DND-41 (cell line): ENCODE measurements at regions not wholly inside any gene's neighbourhood (a gene's known extent, or its start where the extent isn't known, plus 50 kb on each side); places are given as distances from the start of the nearest gene placed in this dataset.

Source experiments
- ATAC-seq: fragments of 200-7000 bp; cut with Tn5 transposase; 3 replicates; pipeline ENCODE4 v1.9.1; 2021; ENCODE audit warnings: low read depth; ENCODE audit not compliant: insufficient read depth
- DNase-seq: peaks from one replicate; pipeline ENCODE4 v3.0.0-alpha.2; 2020
- H2AFZ ChIP-seq: 2 replicates; pipeline ENCODE4 v1.6.0; 2012; ENCODE audit warnings: low read depth, low read length
- H3K27ac ChIP-seq: 2 replicates; pipeline ENCODE4 v1.5.1; 2012; ENCODE audit warnings: low read length, inconsistent platforms
- H3K27me3 ChIP-seq: fragments of 200-600 bp; sonication (generic); 2 replicates; pipeline ENCODE4 v1.6.0; 2012; ENCODE audit warnings: low read length, mild to moderate bottlenecking, inconsistent platforms; ENCODE audit not compliant: insufficient read depth, poor library complexity
- H3K36me3 ChIP-seq: 2 replicates; pipeline ENCODE4 v1.5.1; 2012; ENCODE audit warnings: low read length, inconsistent platforms; ENCODE audit not compliant: insufficient read depth
- H3K4me1 ChIP-seq: 2 replicates; pipeline ENCODE4 v1.5.1; 2012; ENCODE audit warnings: mild to moderate bottlenecking, low read length; ENCODE audit not compliant: insufficient read depth
- H3K4me2 ChIP-seq: 2 replicates; pipeline ENCODE4 v1.6.0; 2012; ENCODE audit warnings: mild to moderate bottlenecking, moderate library complexity, low read length, inconsistent platforms; ENCODE audit not compliant: insufficient read depth
- H3K4me3 ChIP-seq, 2 experiments: fragments of 200-600 bp in 1 of 2; shearing (Covaris generic) in 1 of 2; 2 replicates each; pipeline ENCODE4 v1.5.1; 2012 to 2016; ENCODE audit warnings: inconsistent platforms in 2 of 2, low read length in 2 of 2, mild to moderate bottlenecking in 2 of 2, low read depth in 1 of 2, moderate library complexity in 1 of 2
- H3K79me2 ChIP-seq: 2 replicates; pipeline ENCODE4 v1.6.0; 2012; ENCODE audit warnings: low read length, inconsistent platforms; ENCODE audit not compliant: insufficient read depth
- H3K9ac ChIP-seq: 2 replicates; pipeline ENCODE4 v1.6.0; 2012; ENCODE audit warnings: low read depth, mild to moderate bottlenecking, inconsistent platforms, low read length, moderate library complexity
- H3K9me3 ChIP-seq: 2 replicates; pipeline ENCODE4 v1.5.1; 2012; ENCODE audit warnings: low read length, moderate library complexity, mild to moderate bottlenecking, inconsistent platforms; ENCODE audit not compliant: insufficient read depth, severe bottlenecking
- H4K20me1 ChIP-seq: 2 replicates; pipeline ENCODE4 v1.6.0; 2012; ENCODE audit warnings: low read length; ENCODE audit not compliant: insufficient read depth
- EZH2 ChIP-seq: IDR thresholded peaks from 3 replicates; pipeline ENCODE4 v1.6.1; 2012; ENCODE audit warnings: borderline replicate concordance, low read depth, mild to moderate bottlenecking, moderate library complexity, low read length, inconsistent platforms; ENCODE audit not compliant: severe bottlenecking
- TF ChIP-seq, protein P1 (sequence below): IDR thresholded peaks from 2 replicates; pipeline ENCODE4 v1.5.1; 2012; ENCODE audit warnings: borderline replicate concordance, low read length, moderate library complexity, mild to moderate bottlenecking; ENCODE audit not compliant: poor library complexity, severe bottlenecking; ENCODE audit errors: extremely low read depth

DNA sequence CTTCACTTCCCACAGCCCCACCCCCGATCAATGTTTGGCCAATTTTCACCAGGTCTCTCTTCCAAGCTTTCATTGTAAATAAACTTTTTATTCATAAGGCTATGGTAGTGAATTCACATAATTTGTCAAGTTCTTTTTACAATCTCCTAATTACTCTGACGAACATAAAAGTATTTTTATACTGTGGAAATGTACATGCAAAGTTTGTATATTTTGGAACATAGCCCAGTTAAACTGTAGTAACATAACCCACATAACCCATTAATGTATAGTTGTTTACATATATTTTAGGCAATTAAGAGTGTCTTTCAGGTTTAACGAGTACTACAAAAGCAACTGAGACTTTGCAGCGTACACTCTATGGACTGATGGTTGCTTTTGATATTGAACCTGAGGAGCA, 228.3 kb upstream of the ERBB4 start:
- ATAC-seq (no peak), DNase-seq (no peak)
- no peaks in the 10 kb centered on the region for H3K36me3 ChIP-seq
- H2AFZ ChIP-seq: no peak overlapping the region
- TF ChIP-seq, protein P1, sequence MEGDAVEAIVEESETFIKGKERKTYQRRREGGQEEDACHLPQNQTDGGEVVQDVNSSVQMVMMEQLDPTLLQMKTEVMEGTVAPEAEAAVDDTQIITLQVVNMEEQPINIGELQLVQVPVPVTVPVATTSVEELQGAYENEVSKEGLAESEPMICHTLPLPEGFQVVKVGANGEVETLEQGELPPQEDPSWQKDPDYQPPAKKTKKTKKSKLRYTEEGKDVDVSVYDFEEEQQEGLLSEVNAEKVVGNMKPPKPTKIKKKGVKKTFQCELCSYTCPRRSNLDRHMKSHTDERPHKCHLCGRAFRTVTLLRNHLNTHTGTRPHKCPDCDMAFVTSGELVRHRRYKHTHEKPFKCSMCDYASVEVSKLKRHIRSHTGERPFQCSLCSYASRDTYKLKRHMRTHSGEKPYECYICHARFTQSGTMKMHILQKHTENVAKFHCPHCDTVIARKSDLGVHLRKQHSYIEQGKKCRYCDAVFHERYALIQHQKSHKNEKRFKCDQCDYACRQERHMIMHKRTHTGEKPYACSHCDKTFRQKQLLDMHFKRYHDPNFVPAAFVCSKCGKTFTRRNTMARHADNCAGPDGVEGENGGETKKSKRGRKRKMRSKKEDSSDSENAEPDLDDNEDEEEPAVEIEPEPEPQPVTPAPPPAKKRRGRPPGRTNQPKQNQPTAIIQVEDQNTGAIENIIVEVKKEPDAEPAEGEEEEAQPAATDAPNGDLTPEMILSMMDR: no peak
- TF ChIP-seq EZH2: no peak
- H4K20me1 ChIP-seq: no peaks in the 10 kb centered on the region
- H3K27ac ChIP-seq: no peak overlapping the region
- H3K4me3 ChIP-seq: no peak overlapping the region
- no peaks in the 10 kb centered on the region for H3K27me3 ChIP-seq
- no peaks in the 10 kb centered on the region for H3K9me3 ChIP-seq
- no peaks in the 10 kb centered on the region for H3K79me2 ChIP-seq
- no peaks in the 10 kb centered on the region for H3K4me1 ChIP-seq
- H3K9ac ChIP-seq: no peak overlapping the region
- H3K4me2 ChIP-seq: no peak overlapping the region

DNA sequence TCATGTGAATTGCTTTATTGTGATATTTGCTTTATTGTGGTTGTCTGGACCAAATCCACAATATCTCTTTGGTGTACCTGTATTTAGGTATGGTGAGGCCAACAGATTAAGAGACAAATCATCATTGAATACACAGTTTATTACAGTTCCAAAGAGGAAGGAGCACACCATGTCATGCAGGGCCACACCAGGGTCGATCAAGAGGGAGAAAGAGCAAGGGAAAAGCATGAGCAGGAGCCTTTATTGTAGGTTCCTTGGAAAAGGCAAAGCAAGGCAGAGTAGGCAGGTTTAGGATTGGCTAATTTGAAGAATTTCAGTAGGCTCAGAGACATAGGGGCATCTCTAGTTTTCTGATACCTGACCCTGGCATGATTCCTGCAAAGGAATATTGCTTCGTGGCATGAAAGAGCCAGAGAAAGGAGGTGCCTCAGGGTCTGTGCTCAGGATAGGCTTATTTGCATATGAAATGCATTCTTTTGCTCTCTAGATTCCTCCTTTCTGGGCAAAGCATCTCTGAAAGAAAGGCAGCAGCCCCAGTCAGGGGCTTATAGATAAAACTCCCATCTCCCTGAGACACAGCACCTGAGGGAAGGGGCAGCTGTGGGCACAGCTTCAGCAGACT, 214.2 kb upstream of the ERBB4 start:
- H3K4me1 ChIP-seq: no peaks in the 10 kb centered on the region
- no peak overlapping the region for H3K4me3 ChIP-seq
- DNase-seq (no peak), ATAC-seq (no peak)
- no peaks in the 10 kb centered on the region for H3K79me2 ChIP-seq
- no peaks in the 10 kb centered on the region for H3K27me3 ChIP-seq
- TF ChIP-seq, protein P1: no peak
- no peak for TF ChIP-seq EZH2
- no peak overlapping the region for H3K4me2 ChIP-seq
- H3K9ac ChIP-seq: no peak overlapping the region
- peaks cover 7% of the 10 kb centered on the region for H3K9me3 ChIP-seq
- H3K27ac ChIP-seq: no peak overlapping the region
- no peak overlapping the region for H2AFZ ChIP-seq
- no peaks in the 10 kb centered on the region for H3K36me3 ChIP-seq
- no peaks in the 10 kb centered on the region for H4K20me1 ChIP-seq

DNA sequence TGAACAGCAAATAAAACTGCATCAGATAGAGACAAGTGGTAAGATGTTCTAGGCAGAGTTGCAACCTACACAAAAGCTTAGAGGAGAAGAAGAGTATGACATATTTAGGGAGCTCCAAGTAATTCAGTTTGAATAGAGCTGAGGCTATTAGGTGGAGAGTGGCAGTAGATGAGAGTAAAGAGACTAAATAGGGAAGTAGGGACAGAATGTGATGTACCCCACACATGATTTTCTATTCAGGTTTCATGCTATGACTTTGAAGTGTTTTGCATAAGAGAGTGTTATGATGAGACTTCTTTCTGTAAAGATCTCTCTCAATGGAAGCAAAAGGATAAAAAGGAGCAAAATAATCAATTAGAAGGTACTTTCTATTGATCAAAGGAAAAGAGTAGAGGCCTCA, 206.8 kb upstream of the ERBB4 start:
- Histone ChIP-seq H3K9me3 (no peaks in the 10 kb centered on the region), H4K20me1 (no peaks in the 10 kb centered on the region), H3K9ac (no peak overlapping the region), H3K4me1 (no peaks in the 10 kb centered on the region), H3K27me3 (no peaks in the 10 kb centered on the region), H2AFZ (no peak overlapping the region), H3K36me3 (no peaks in the 10 kb centered on the region), H3K4me3 (no peak overlapping the region), H3K27ac (no peak overlapping the region), H3K79me2 (no peaks in the 10 kb centered on the region), H3K4me2 (no peak overlapping the region)
- TF ChIP-seq, protein P1: no peak
- no peak for TF ChIP-seq EZH2
- no peak for ATAC-seq
- no peak for DNase-seq
